PFSK-1 (cell line): ENCODE measurements at regions not wholly inside any gene's neighbourhood (a gene's known extent, or its start where the extent isn't known, plus 50 kb on each side); places are given as distances from the start of the nearest gene placed in this dataset.

Experiments used
- POLR2AphosphoS5 ChIP-seq: IDR thresholded peaks from 2 replicates; pipeline ENCODE4 v1.6.1; 2012; ENCODE audit warnings: low read depth, mild to moderate bottlenecking, control low read depth, low read length, moderate library complexity
- SIN3A ChIP-seq: IDR thresholded peaks from 2 replicates; pipeline ENCODE4 v1.6.1; 2012; ENCODE audit warnings: mild to moderate bottlenecking, low read length, moderate library complexity, borderline replicate concordance; ENCODE audit not compliant: insufficient read depth
- TAF1 ChIP-seq: IDR thresholded peaks from 2 replicates; pipeline ENCODE4 v1.6.1; 2012; ENCODE audit warnings: low read length, control low read depth, borderline replicate concordance; ENCODE audit not compliant: insufficient read depth
- TF ChIP-seq, protein P1 (sequence below), 2 experiments: IDR thresholded peaks; 2 replicates each; pipeline versions ENCODE4 v1.6.1 to v1.8.0; 2011 to 2012; ENCODE audit warnings: low read depth in 2 of 2, low read length in 2 of 2, control low read depth in 1 of 2, inconsistent platforms in 1 of 2, mild to moderate bottlenecking in 1 of 2, moderate library complexity in 1 of 2; ENCODE audit not compliant: insufficient read depth in 1 of 2

DNA sequence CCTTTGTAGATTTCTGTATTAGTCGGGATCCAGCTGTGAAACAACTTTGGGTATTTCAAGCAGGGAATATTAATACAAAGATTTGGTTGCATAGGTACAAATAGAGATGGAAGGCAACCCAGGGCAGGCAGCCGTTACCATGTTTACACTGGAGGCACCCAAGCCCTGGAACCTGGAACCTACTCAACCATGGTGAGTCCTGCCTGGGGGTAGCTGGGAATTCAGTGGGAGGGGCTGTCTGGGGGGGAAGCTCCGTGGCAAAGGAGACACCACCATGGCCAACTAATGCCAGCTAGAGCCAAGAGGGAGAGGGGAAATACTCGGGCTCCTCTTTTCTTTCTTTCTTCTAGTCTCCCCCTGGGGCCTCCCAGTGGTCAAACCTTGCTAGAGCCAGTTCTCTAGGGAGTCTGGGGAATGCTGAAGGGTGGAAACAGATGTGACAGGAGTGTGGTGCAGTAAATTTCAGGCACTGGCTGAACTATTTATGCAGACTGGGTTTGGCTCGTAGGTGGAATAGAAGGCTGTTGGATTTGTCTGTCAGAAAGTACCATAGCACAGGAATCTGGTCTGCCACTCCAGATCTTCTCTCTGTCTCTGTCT lies 91.9 kb upstream of the CACNA1E start:
- TF ChIP-seq, protein P1, sequence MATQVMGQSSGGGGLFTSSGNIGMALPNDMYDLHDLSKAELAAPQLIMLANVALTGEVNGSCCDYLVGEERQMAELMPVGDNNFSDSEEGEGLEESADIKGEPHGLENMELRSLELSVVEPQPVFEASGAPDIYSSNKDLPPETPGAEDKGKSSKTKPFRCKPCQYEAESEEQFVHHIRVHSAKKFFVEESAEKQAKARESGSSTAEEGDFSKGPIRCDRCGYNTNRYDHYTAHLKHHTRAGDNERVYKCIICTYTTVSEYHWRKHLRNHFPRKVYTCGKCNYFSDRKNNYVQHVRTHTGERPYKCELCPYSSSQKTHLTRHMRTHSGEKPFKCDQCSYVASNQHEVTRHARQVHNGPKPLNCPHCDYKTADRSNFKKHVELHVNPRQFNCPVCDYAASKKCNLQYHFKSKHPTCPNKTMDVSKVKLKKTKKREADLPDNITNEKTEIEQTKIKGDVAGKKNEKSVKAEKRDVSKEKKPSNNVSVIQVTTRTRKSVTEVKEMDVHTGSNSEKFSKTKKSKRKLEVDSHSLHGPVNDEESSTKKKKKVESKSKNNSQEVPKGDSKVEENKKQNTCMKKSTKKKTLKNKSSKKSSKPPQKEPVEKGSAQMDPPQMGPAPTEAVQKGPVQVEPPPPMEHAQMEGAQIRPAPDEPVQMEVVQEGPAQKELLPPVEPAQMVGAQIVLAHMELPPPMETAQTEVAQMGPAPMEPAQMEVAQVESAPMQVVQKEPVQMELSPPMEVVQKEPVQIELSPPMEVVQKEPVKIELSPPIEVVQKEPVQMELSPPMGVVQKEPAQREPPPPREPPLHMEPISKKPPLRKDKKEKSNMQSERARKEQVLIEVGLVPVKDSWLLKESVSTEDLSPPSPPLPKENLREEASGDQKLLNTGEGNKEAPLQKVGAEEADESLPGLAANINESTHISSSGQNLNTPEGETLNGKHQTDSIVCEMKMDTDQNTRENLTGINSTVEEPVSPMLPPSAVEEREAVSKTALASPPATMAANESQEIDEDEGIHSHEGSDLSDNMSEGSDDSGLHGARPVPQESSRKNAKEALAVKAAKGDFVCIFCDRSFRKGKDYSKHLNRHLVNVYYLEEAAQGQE (IDR thresholded peaks at IDR 0.05; ENCODE audit: insufficient read depth in 1 of 2, low read depth in 2 of 2, low read length in 2 of 2): no peak
- TF ChIP-seq TAF1: no peak
- TF ChIP-seq POLR2AphosphoS5: no peak
- no peak for TF ChIP-seq SIN3A
